Neural cell (in vitro differentiated cells): ENCODE measurements at regions not wholly inside any gene's neighbourhood (a gene's known extent, or its start where the extent isn't known, plus 50 kb on each side); places are given as distances from the start of the nearest gene placed in this dataset.

Source experiments
- H2AFZ ChIP-seq: fragments of 200-600, 300-800 bp; sonication (generic), shearing (Covaris generic); 2 replicates; pipeline ENCODE4 v1.6.0; 2014; ENCODE audit warnings: low read depth, mild to moderate bottlenecking, antibody characterized with exemption, low read length, moderate library complexity
- H3F3A ChIP-seq: fragments of 200-600 bp; shearing (Covaris generic); 2 replicates; pipeline ENCODE4 v1.6.1; 2016; ENCODE audit warnings: mild to moderate bottlenecking, moderate library complexity, mixed read lengths, antibody characterized with exemption, low read length; ENCODE audit not compliant: insufficient read depth, poor library complexity, severe bottlenecking
- H3K27ac ChIP-seq: fragments of 200-600, 300-800 bp; sonication (generic), shearing (Covaris generic); 2 replicates; pipeline ENCODE4 v1.5.1; 2014; ENCODE audit warnings: mild to moderate bottlenecking, low read length, moderate library complexity
- H3K27me3 ChIP-seq: fragments of 300-800, 200-600 bp; sonication (generic), shearing (Covaris generic); 2 replicates; pipeline ENCODE4 v1.6.0; 2014; ENCODE audit warnings: mild to moderate bottlenecking, low read depth, low read length, moderate library complexity; ENCODE audit not compliant: insufficient read depth
- H3K36me3 ChIP-seq: fragments of 300-800, 200-600 bp; sonication (generic), shearing (Covaris generic); 2 replicates; pipeline ENCODE4 v1.5.1; 2014; ENCODE audit warnings: mild to moderate bottlenecking, antibody characterized with exemption, low read length, moderate library complexity; ENCODE audit not compliant: insufficient read depth
- H3K4me2 ChIP-seq: fragments of 300-800, 200-600 bp; sonication (generic), shearing (Covaris generic); 2 replicates; pipeline ENCODE4 v1.6.0; 2014; ENCODE audit warnings: mild to moderate bottlenecking, low read length
- H3K4me3 ChIP-seq: fragments of 300-800, 200-600 bp; sonication (generic), shearing (Covaris generic); 2 replicates; pipeline ENCODE4 v1.5.1; 2014; ENCODE audit warnings: mild to moderate bottlenecking, low read length, moderate library complexity
- H3K79me2 ChIP-seq: fragments of 200-600 bp; shearing (Covaris generic); replicated peaks from 2 replicates; pipeline ENCODE4 v1.6.0; 2014; ENCODE audit warnings: mild to moderate bottlenecking, low read length, moderate library complexity; ENCODE audit not compliant: insufficient read depth
- H3K9ac ChIP-seq: fragments of 300-800, 200-600 bp; sonication (generic), shearing (Covaris generic); 2 replicates; pipeline ENCODE4 v1.6.1; 2016; ENCODE audit warnings: mild to moderate bottlenecking, low read length, mixed read lengths
- H3K9me2 ChIP-seq: fragments of 200-600 bp; shearing (Covaris generic); 2 replicates; pipeline ENCODE4 v1.6.1; 2016; ENCODE audit warnings: mild to moderate bottlenecking, low read length, mixed read lengths; ENCODE audit not compliant: insufficient read depth
- H3K9me3 ChIP-seq: fragments of 200-600, 300-800 bp; sonication (generic), shearing (Covaris generic); 2 replicates; pipeline ENCODE4 v1.6.1; 2016; ENCODE audit warnings: mild to moderate bottlenecking, mixed run types, low read length, moderate library complexity, mixed read lengths
- H4K20me1 ChIP-seq: fragments of 200-600 bp; shearing (Covaris generic); 2 replicates; pipeline ENCODE4 v1.6.1; 2016; ENCODE audit warnings: mild to moderate bottlenecking, mixed run types; ENCODE audit not compliant: insufficient read depth
- CTCF ChIP-seq: fragments of 450-650 bp; IDR thresholded peaks from 2 replicates; pipeline ENCODE4 v1.5.1; 2014; ENCODE audit warnings: antibody characterized with exemption, mild to moderate bottlenecking, moderate library complexity; ENCODE audit not compliant: poor library complexity, severe bottlenecking
- EP300 ChIP-seq: fragments of 450-650 bp; conservative IDR thresholded peaks from 2 replicates; pipeline ENCODE4 v1.6.1; 2014; ENCODE audit warnings: antibody characterized with exemption, mild to moderate bottlenecking, moderate library complexity; ENCODE audit not compliant: poor library complexity, severe bottlenecking
- EZH2 ChIP-seq: fragments of 200-600, 300-800 bp; shearing (Covaris generic), sonication (generic); IDR thresholded peaks from 2 replicates; pipeline ENCODE4 v1.6.1; 2014; ENCODE audit warnings: antibody characterized with exemption, low read length, borderline replicate concordance, mild to moderate bottlenecking; ENCODE audit not compliant: insufficient read depth, poor library complexity, severe bottlenecking
- MXI1 ChIP-seq: fragments of 450-650 bp; conservative IDR thresholded peaks from 2 replicates; pipeline ENCODE4 v1.6.1; 2014; ENCODE audit warnings: antibody characterized with exemption, mild to moderate bottlenecking; ENCODE audit not compliant: poor library complexity, severe bottlenecking
- POLR2AphosphoS5 ChIP-seq: IDR thresholded peaks from 2 replicates; pipeline ENCODE4 v1.6.1; 2012
- RAD21 ChIP-seq: fragments of 450-650 bp; conservative IDR thresholded peaks from 2 replicates; pipeline ENCODE4 v1.6.1; 2014; ENCODE audit warnings: antibody characterized with exemption, mild to moderate bottlenecking, moderate library complexity
- REST ChIP-seq: IDR thresholded peaks from 2 replicates; pipeline ENCODE4 v1.6.1; 2012; ENCODE audit warnings: borderline replicate concordance
- SMC3 ChIP-seq: fragments of 450-650 bp; conservative IDR thresholded peaks from 2 replicates; pipeline ENCODE4 v1.6.1; 2014; ENCODE audit warnings: antibody characterized with exemption, mild to moderate bottlenecking, moderate library complexity; ENCODE audit not compliant: poor library complexity
- TAF1 ChIP-seq: IDR thresholded peaks from 2 replicates; pipeline ENCODE4 v1.6.1; 2012; ENCODE audit warnings: low read depth

GRCh38 chr13:97648171-97648880, 214.4 kb downstream of the RAP2A start:
- no peak overlapping the region for H3K9ac ChIP-seq
- no peak overlapping the region for H3K4me2 ChIP-seq
- H3K4me3 ChIP-seq, result no peak overlapping the region
- no peak overlapping the region for H2AFZ ChIP-seq
- no peak overlapping the region for H3K27ac ChIP-seq
- TF ChIP-seq CTCF (no peak), REST (no peak), SMC3 (no peak), POLR2AphosphoS5 (no peak), EZH2 (no peak), RAD21 (no peak), EP300 (no peak), MXI1 (no peak), TAF1 (no peak)
- H3K79me2 ChIP-seq, result no peaks in the 10 kb centered on the region
- no peaks in the 10 kb centered on the region for H3K9me3 ChIP-seq
- H3K9me2 ChIP-seq, result no peaks in the 10 kb centered on the region
- H3K36me3 ChIP-seq, result no peaks in the 10 kb centered on the region
- H4K20me1 ChIP-seq, result no peaks in the 10 kb centered on the region
- H3K27me3 ChIP-seq, result no peaks in the 10 kb centered on the region
- H3F3A ChIP-seq, result no peaks in the 10 kb centered on the region

- Histone ChIP-seq H3K4me2 (no peak overlapping the region), H3K9me3 (no peaks in the 10 kb centered on the region), H3F3A (no peaks in the 10 kb centered on the region), H3K27ac (no peak overlapping the region), H3K4me3 (no peak overlapping the region), H4K20me1 (no peaks in the 10 kb centered on the region), H3K27me3 (no peaks in the 10 kb centered on the region), H3K9me2 (no peaks in the 10 kb centered on the region), H3K36me3 (no peaks in the 10 kb centered on the region), H3K9ac (no peak overlapping the region), H3K79me2 (no peaks in the 10 kb centered on the region), H2AFZ (no peak overlapping the region)
- TF ChIP-seq MXI1, result no peak
- TF ChIP-seq CTCF, result no peak
- no peak for TF ChIP-seq POLR2AphosphoS5
- no peak for TF ChIP-seq RAD21
- no peak for TF ChIP-seq TAF1
- no peak for TF ChIP-seq SMC3
- no peak for TF ChIP-seq REST
- no peak for TF ChIP-seq EP300
- TF ChIP-seq EZH2, result no peak
Observed at GRCh38 chr13:97648881-97649224, 214.9 kb downstream of the RAP2A start.
